H1 (cell line): ENCODE measurements at regions not wholly inside any gene's neighbourhood (a gene's known extent, or its start where the extent isn't known, plus 50 kb on each side); places are given as distances from the start of the nearest gene placed in this dataset.

Source experiments
- CTCF ChIA-PET: fragments of 300-600 bp; sonication (Branson Sonifier 250); formaldehyde crosslinking; loops from one replicate; lab custom pipeline; 2021; ENCODE audit not compliant: partially characterized antibody; lab: Charles Lee
- POLR2A ChIA-PET: fragments of 300-600 bp; sonication (Branson Sonifier 250); formaldehyde crosslinking; loops from one replicate; lab custom pipeline; 2021; ENCODE audit warnings: inconsistent platforms; ENCODE audit not compliant: partially characterized antibody; lab: Charles Lee
- DNase-seq, 2 experiments: peaks; one replicate each; pipeline versions ENCODE4 v3.0.0 to v3.0.0-alpha.2; 2010 to 2022; ENCODE audit warnings: low spot score in 2 of 2, low read depth in 1 of 2, mixed read lengths in 1 of 2
- FAIRE-seq: peaks from 2 replicates; lab custom pipeline; 2011; peaks lifted over from hg19 to GRCh38; lab: Jason Lieb, UNC
- H2AFZ ChIP-seq: 2 replicates; pipeline ENCODE4 v1.8.1; 2012; ENCODE audit warnings: low read length, inconsistent platforms
- H2AK5ac ChIP-seq: 2 replicates; pipeline ENCODE4 v1.6.1; 2013; ENCODE audit warnings: low read depth, low read length
- H2BK120ac ChIP-seq: replicated peaks from 2 replicates; pipeline ENCODE3; 2013; ENCODE audit warnings: low read depth, low read length, inconsistent platforms
- H2BK12ac ChIP-seq: 2 replicates; pipeline ENCODE4 v1.6.1; 2013; ENCODE audit warnings: low read depth, low read length
- H2BK15ac ChIP-seq: 2 replicates; pipeline ENCODE4 v1.6.1; 2013; ENCODE audit warnings: low read length
- H2BK20ac ChIP-seq: 2 replicates; pipeline ENCODE4 v1.6.1; 2013; ENCODE audit warnings: low read length
- H2BK5ac ChIP-seq: 2 replicates; pipeline ENCODE4 v1.6.1; 2013; ENCODE audit warnings: low read depth, low read length
- H3K14ac ChIP-seq: 2 replicates; pipeline ENCODE4 v1.6.1; 2013; ENCODE audit warnings: inconsistent platforms; ENCODE audit not compliant: insufficient read length
- H3K18ac ChIP-seq: 2 replicates; pipeline ENCODE4 v1.6.1; 2013; ENCODE audit warnings: low read length; ENCODE audit errors: extremely low read depth
- H3K23ac ChIP-seq: 2 replicates; pipeline ENCODE4 v1.6.1; 2013; ENCODE audit warnings: inconsistent platforms; ENCODE audit not compliant: insufficient read length
- H3K23me2 ChIP-seq: 2 replicates; pipeline ENCODE4 v1.6.1; 2013; ENCODE audit warnings: low read depth, low read length
- H3K27ac ChIP-seq: 2 replicates; pipeline ENCODE4 v1.6.1; 2011; ENCODE audit warnings: low read depth, low read length, inconsistent platforms
- H3K27me3 ChIP-seq, 4 experiments: replicated peaks in 1 of 4; 1 replicate in 1 of 4; 2 replicates in 3 of 4; pipeline versions ENCODE4 v1.6.1 to v1.8.1; 2011 to 2013; ENCODE audit warnings: low read length in 3 of 4, mild to moderate bottlenecking in 3 of 4, inconsistent platforms in 2 of 4, mixed read lengths in 2 of 4, moderate library complexity in 1 of 4; ENCODE audit not compliant: control insufficient read depth in 3 of 4, insufficient read depth in 3 of 4; ENCODE audit errors: extremely low read depth in 1 of 4
- H3K36me3 ChIP-seq, 4 experiments: 2 replicates each; pipeline versions ENCODE4 v1.6.1 to v1.8.1; 2011 to 2013; ENCODE audit warnings: mild to moderate bottlenecking in 4 of 4, low read length in 3 of 4, moderate library complexity in 2 of 4, control low read depth in 1 of 4, inconsistent platforms in 1 of 4; ENCODE audit not compliant: insufficient read depth in 4 of 4, control insufficient read depth in 2 of 4
- H3K4ac ChIP-seq: replicated peaks from 2 replicates; pipeline ENCODE3; 2013; ENCODE audit warnings: low read length, low read depth, mixed read lengths, inconsistent platforms; ENCODE audit not compliant: insufficient read length
- H3K4me1 ChIP-seq, 4 experiments: replicated peaks in 1 of 4; 1 replicate in 1 of 4; 2 replicates in 3 of 4; pipeline versions ENCODE4 v1.6.1 to v1.8.1; 2011 to 2013; ENCODE audit warnings: low read length in 3 of 4, inconsistent platforms in 2 of 4, mixed read lengths in 1 of 4; ENCODE audit not compliant: insufficient read depth in 4 of 4, control insufficient read depth in 3 of 4
- H3K4me2 ChIP-seq, 2 experiments: 2 replicates each; pipeline versions ENCODE4 v1.6.1 to v1.8.1; 2011 to 2013; ENCODE audit warnings: low read depth in 2 of 2, low read length in 2 of 2, control low read depth in 1 of 2, inconsistent platforms in 1 of 2, mild to moderate bottlenecking in 1 of 2; ENCODE audit not compliant: insufficient read depth in 1 of 2
- H3K4me3 ChIP-seq, 4 experiments: fragments of 200-600, 300-600 bp in 1 of 4; sonication (generic), shearing (Covaris generic), sonication (Bioruptor Twin) in 1 of 4; 2 replicates each; pipeline versions ENCODE4 v1.5.1 to v1.8.1; 2011 to 2016; ENCODE audit warnings: low read length in 4 of 4, low read depth in 3 of 4, control low read depth in 2 of 4, inconsistent platforms in 2 of 4, mild to moderate bottlenecking in 2 of 4, mixed read lengths in 1 of 4, moderate library complexity in 1 of 4; ENCODE audit not compliant: insufficient read depth in 2 of 4; ENCODE audit errors: extremely low read depth in 1 of 4
- H3K56ac ChIP-seq: replicated peaks from 2 replicates; pipeline ENCODE3; 2013; ENCODE audit warnings: low read depth, mild to moderate bottlenecking, mixed read lengths, low read length, inconsistent platforms; ENCODE audit not compliant: insufficient read length
- H3K79me1 ChIP-seq: 2 replicates; pipeline ENCODE4 v1.6.1; 2013; ENCODE audit warnings: low read depth, low read length, control low read depth
- H3K79me2 ChIP-seq, 2 experiments: 2 replicates each; pipeline versions ENCODE4 v1.6.1 to v1.8.1; 2012 to 2013; ENCODE audit warnings: low read length in 2 of 2, mild to moderate bottlenecking in 2 of 2, inconsistent platforms in 1 of 2; ENCODE audit not compliant: insufficient read depth in 2 of 2, control insufficient read depth in 1 of 2
- H3K9ac ChIP-seq, 4 experiments: replicated peaks in 1 of 4; 1 replicate in 1 of 4; 2 replicates in 3 of 4; pipeline versions ENCODE4 v1.6.1 to v1.8.1; 2011 to 2013; ENCODE audit warnings: low read depth in 3 of 4, low read length in 3 of 4, control low read depth in 2 of 4, mild to moderate bottlenecking in 2 of 4, moderate library complexity in 2 of 4, inconsistent platforms in 1 of 4; ENCODE audit errors: extremely low read depth in 1 of 4
- H3K9me3 ChIP-seq, 2 experiments: 2 replicates each; pipeline versions ENCODE4 v1.6.1 to v1.8.1; 2012 to 2013; ENCODE audit warnings: mild to moderate bottlenecking in 2 of 2, moderate library complexity in 2 of 2, control low read depth in 1 of 2, inconsistent platforms in 1 of 2, low read depth in 1 of 2, low read length in 1 of 2, mixed read lengths in 1 of 2; ENCODE audit not compliant: insufficient read depth in 2 of 2
- H4K20me1 ChIP-seq, 2 experiments: replicated peaks in 1 of 2; 2 replicates each; pipeline versions ENCODE3 to v1.8.1; 2011 to 2013; ENCODE audit warnings: inconsistent platforms in 2 of 2, low read length in 2 of 2, mild to moderate bottlenecking in 1 of 2; ENCODE audit not compliant: insufficient read depth in 2 of 2, control insufficient read depth in 1 of 2
- H4K5ac ChIP-seq: 2 replicates; pipeline ENCODE4 v1.6.1; 2013; ENCODE audit warnings: low read length, low read depth, mixed read lengths, inconsistent platforms; ENCODE audit not compliant: insufficient read length
- H4K8ac ChIP-seq: 2 replicates; pipeline ENCODE4 v1.8.0; 2013; ENCODE audit warnings: mild to moderate bottlenecking, moderate library complexity, low read length, inconsistent platforms; ENCODE audit not compliant: insufficient read depth; ENCODE audit errors: extremely low read depth
- H4K91ac ChIP-seq: replicated peaks from 2 replicates; pipeline ENCODE3; 2013; ENCODE audit warnings: low read length, mixed read lengths, inconsistent platforms; ENCODE audit not compliant: insufficient read length
- CEBPB ChIP-seq: IDR thresholded peaks from 2 replicates; pipeline ENCODE4 v1.6.1; 2012; ENCODE audit warnings: low read depth, low read length
- CHD1 ChIP-seq: IDR thresholded peaks from 2 replicates; pipeline ENCODE4 v1.6.1; 2012; ENCODE audit warnings: low read depth, low read length, improper control_type of control experiment
- GTF2F1 ChIP-seq: IDR thresholded peaks from 2 replicates; pipeline ENCODE4 v1.6.1; 2012; ENCODE audit warnings: low read depth, low read length, improper control_type of control experiment, borderline replicate concordance
- MAFK ChIP-seq: IDR thresholded peaks from 2 replicates; pipeline ENCODE4 v1.6.1; 2012; ENCODE audit warnings: low read depth, mild to moderate bottlenecking, improper control_type of control experiment, low read length
- NANOG ChIP-seq: IDR thresholded peaks from 2 replicates; pipeline ENCODE4 v1.6.1; 2011; ENCODE audit warnings: low read length, low read depth, mild to moderate bottlenecking, inconsistent platforms; ENCODE audit not compliant: insufficient read depth, poor library complexity, severe bottlenecking
- RAD21 ChIP-seq, 2 experiments: IDR thresholded peaks in 1 of 2; conservative IDR thresholded peaks in 1 of 2; 2 replicates each; pipeline ENCODE4 v1.6.1; 2011; ENCODE audit warnings: low read depth in 2 of 2, low read length in 2 of 2, improper control_type of control experiment in 1 of 2, inconsistent platforms in 1 of 2, mild to moderate bottlenecking in 1 of 2, moderate library complexity in 1 of 2
- SIX5 ChIP-seq: IDR thresholded peaks from 2 replicates; pipeline ENCODE4 v1.6.1; 2011; ENCODE audit warnings: mild to moderate bottlenecking, low read depth, low read length
- SP2 ChIP-seq: IDR thresholded peaks from 2 replicates; pipeline ENCODE4 v1.6.1; 2012; ENCODE audit warnings: mild to moderate bottlenecking, low read length, inconsistent platforms
- SP4 ChIP-seq: IDR thresholded peaks from 2 replicates; pipeline ENCODE4 v1.6.1; 2012; ENCODE audit warnings: low read length, inconsistent platforms
- ZNF274 ChIP-seq: IDR thresholded peaks from 2 replicates; pipeline ENCODE4 v1.7.0; 2012; ENCODE audit warnings: low read length, borderline replicate concordance; ENCODE audit errors: extremely low read depth
- WGBS, 2 experiments: shearing (Covaris generic) in 1 of 2; methylation state at CpG; one replicate each; pipeline versions ENCODE4 v1.1.6 to v1.1.7; 2013 to 2015; ENCODE audit warnings: low lambda C conversion rate in 2 of 2, mixed read lengths in 2 of 2, inconsistent platforms in 1 of 2, low coverage in 1 of 2, missing lambda C conversion rate in 1 of 2; ENCODE audit not compliant: insufficient replicate concordance in 2 of 2, insufficient coverage in 1 of 2, insufficient read length in 1 of 2; ENCODE audit errors: extremely low coverage in 1 of 2, missing lambda C conversion rate in 1 of 2; 5-methylcytosine and 5-hydroxymethylcytosine counted together
- TF ChIP-seq, protein P1 (sequence below): IDR thresholded peaks from 2 replicates; pipeline ENCODE4 v1.6.1; 2012; ENCODE audit warnings: inconsistent platforms

GRCh38 chr1:4076346-4076745 is 176.3 kb upstream of the C1orf174 start:
- H4K5ac ChIP-seq: no peak overlapping the region
- H3K4me2 ChIP-seq: no peak overlapping the region
- peaks cover 3% of the 10 kb centered on the region; the same call in 1 of the 2 replicates for H3K23me2 ChIP-seq
- 93% methylated on average over 7 of the region's 8 CpGs; no CpG with 5 or more reads in 1 of the 2 experiments for WGBS, 2 experiments
- POLR2A ChIA-PET: no interaction called here
- FAIRE-seq (no peak), DNase-seq (no peak)
- TF ChIP-seq GTF2F1 (no peak), CHD1 (no peak), NANOG (no peak), MAFK (no peak), SP4 (no peak), CEBPB (no peak), SP2 (no peak), RAD21 (IDR thresholded peaks at IDR 0.05 in 1 of 2, conservative IDR thresholded peaks at IDR 0.05 in 1 of 2; ENCODE audit: low read depth in 2 of 2, low read length in 2 of 2) (no peak), ZNF274 (no peak), SIX5 (no peak)
- TF ChIP-seq, protein P1, sequence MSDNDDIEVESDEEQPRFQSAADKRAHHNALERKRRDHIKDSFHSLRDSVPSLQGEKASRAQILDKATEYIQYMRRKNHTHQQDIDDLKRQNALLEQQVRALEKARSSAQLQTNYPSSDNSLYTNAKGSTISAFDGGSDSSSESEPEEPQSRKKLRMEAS: no peak
- H2BK120ac ChIP-seq: no peak overlapping the region
- no peak overlapping the region for H2BK15ac ChIP-seq
- no peak overlapping the region for H3K56ac ChIP-seq
- H2AK5ac ChIP-seq: no peak overlapping the region
- no peaks in the 10 kb centered on the region for H3K79me2 ChIP-seq
- H4K91ac ChIP-seq: no peak overlapping the region
- no peak overlapping the region for H3K27ac ChIP-seq
- no peak overlapping the region for H2BK12ac ChIP-seq
- H3K14ac ChIP-seq: no peak overlapping the region
- H3K36me3 ChIP-seq: no peaks in the 10 kb centered on the region
- H3K9ac ChIP-seq: no peak overlapping the region
- no peaks in the 10 kb centered on the region for H4K20me1 ChIP-seq
- no peak overlapping the region for H2BK5ac ChIP-seq
- H3K79me1 ChIP-seq: no peaks in the 10 kb centered on the region
- peaks cover 0 to 4% (median under 1%) of the 10 kb centered on the region in 4 experiments; a peak in 3 of 7 replicates for H3K27me3 ChIP-seq
- no peak overlapping the region for H3K4ac ChIP-seq
- CTCF ChIA-PET: no interaction called here
- no peak overlapping the region for H2AFZ ChIP-seq
- H3K9me3 ChIP-seq: peaks cover 0 to 5% of the 10 kb centered on the region in 2 experiments; a peak in 2 of 4 replicates
- no peak overlapping the region for H3K18ac ChIP-seq
- H3K23ac ChIP-seq: no peak overlapping the region
- H4K8ac ChIP-seq: 0 out of 2 replicates have a peak overlapping the region, but pooled peaks have one; percentile 14
- H2BK20ac ChIP-seq: no peak overlapping the region
- no peak overlapping the region for H3K4me3 ChIP-seq
- peaks cover under 1 to 7% (median 4%) of the 10 kb centered on the region in 4 experiments; a peak in 6 of 7 replicates for H3K4me1 ChIP-seq
